ENCODE measurements at regions not wholly inside any gene's neighbourhood (a gene's known extent, or its start where the extent isn't known, plus 50 kb on each side); places are given as distances from the start of the nearest gene placed in this dataset.

GRCh38 chr15:95394186-95395067 lies 936.1 kb upstream of the NR2F2 start:
- no peak for DNase-seq
- H3K4me3 ChIP-seq (ENCODE audit: low read depth in 1 of 2, low read length in 2 of 2), result no peak overlapping the region
- no peaks in the 10 kb centered on the region for H3K36me3 ChIP-seq (ENCODE audit: insufficient read depth, low read length)
- no peaks in the 10 kb centered on the region for H3K9me3 ChIP-seq (ENCODE audit: insufficient read depth, low read length, severe bottlenecking)
- H3K9ac ChIP-seq (ENCODE audit: low read depth, low read length), result no peak overlapping the region
- no peak overlapping the region for H3K4me2 ChIP-seq (ENCODE audit: insufficient read depth, low read length)
- no peaks in the 10 kb centered on the region for H3K4me1 ChIP-seq (ENCODE audit: insufficient read depth, low read length)
- no peak for TF ChIP-seq EZH2 (IDR thresholded peaks at IDR 0.05; ENCODE audit: borderline replicate concordance, low read depth, low read length, severe bottlenecking)
- TF ChIP-seq CTCF (IDR thresholded peaks at IDR 0.05; ENCODE audit: borderline replicate concordance, extremely low read depth, low read length, poor library complexity, severe bottlenecking), result no peak
- no peak overlapping the region for H3K27ac ChIP-seq (ENCODE audit: low read length)
- H4K20me1 ChIP-seq (ENCODE audit: insufficient read depth, low read length), result no peaks in the 10 kb centered on the region
- no peaks in the 10 kb centered on the region for H3K27me3 ChIP-seq (ENCODE audit: insufficient read depth, low read length, poor library complexity)
- no peaks in the 10 kb centered on the region for H3K79me2 ChIP-seq (ENCODE audit: insufficient read depth, low read length)
- no peak for ATAC-seq (ENCODE audit: insufficient read depth, low read depth)
- no peak overlapping the region for H2AFZ ChIP-seq (ENCODE audit: low read depth, low read length)

GRCh38 chr15:95400428-95400827 lies 930.1 kb upstream of the NR2F2 start:
- H3K4me1 ChIP-seq (ENCODE audit: insufficient read depth, low read length), result no peaks in the 10 kb centered on the region
- DNase-seq (no peak), ATAC-seq (ENCODE audit: insufficient read depth, low read depth) (no peak)
- no peaks in the 10 kb centered on the region for H3K79me2 ChIP-seq (ENCODE audit: insufficient read depth, low read length)
- H3K9ac ChIP-seq (ENCODE audit: low read depth, low read length), result no peak overlapping the region
- H3K4me3 ChIP-seq (ENCODE audit: low read depth in 1 of 2, low read length in 2 of 2), result no peak overlapping the region
- H4K20me1 ChIP-seq (ENCODE audit: insufficient read depth, low read length), result no peaks in the 10 kb centered on the region
- no peaks in the 10 kb centered on the region for H3K9me3 ChIP-seq (ENCODE audit: insufficient read depth, low read length, severe bottlenecking)
- no peaks in the 10 kb centered on the region for H3K27me3 ChIP-seq (ENCODE audit: insufficient read depth, low read length, poor library complexity)
- no peak overlapping the region for H3K27ac ChIP-seq (ENCODE audit: low read length)
- H3K4me2 ChIP-seq (ENCODE audit: insufficient read depth, low read length), result no peak overlapping the region
- no peaks in the 10 kb centered on the region for H3K36me3 ChIP-seq (ENCODE audit: insufficient read depth, low read length)
- TF ChIP-seq CTCF (IDR thresholded peaks at IDR 0.05; ENCODE audit: borderline replicate concordance, extremely low read depth, low read length, poor library complexity, severe bottlenecking) (no peak), EZH2 (IDR thresholded peaks at IDR 0.05; ENCODE audit: borderline replicate concordance, low read depth, low read length, severe bottlenecking) (no peak)
- no peak overlapping the region for H2AFZ ChIP-seq (ENCODE audit: low read depth, low read length)

- H3K4me2 ChIP-seq (ENCODE audit: insufficient read depth, low read length), result no peak overlapping the region
- no peaks in the 10 kb centered on the region for H3K27me3 ChIP-seq (ENCODE audit: insufficient read depth, low read length, poor library complexity)
- no peak overlapping the region for H3K27ac ChIP-seq (ENCODE audit: low read length)
- ATAC-seq (ENCODE audit: insufficient read depth, low read depth) (no peak), DNase-seq (no peak)
- H3K36me3 ChIP-seq (ENCODE audit: insufficient read depth, low read length), result no peaks in the 10 kb centered on the region
- H3K9me3 ChIP-seq (ENCODE audit: insufficient read depth, low read length, severe bottlenecking), result no peaks in the 10 kb centered on the region
- no peak overlapping the region for H3K9ac ChIP-seq (ENCODE audit: low read depth, low read length)
- TF ChIP-seq EZH2 (IDR thresholded peaks at IDR 0.05; ENCODE audit: borderline replicate concordance, low read depth, low read length, severe bottlenecking) (no peak), CTCF (IDR thresholded peaks at IDR 0.05; ENCODE audit: borderline replicate concordance, extremely low read depth, low read length, poor library complexity, severe bottlenecking) (no peak)
- H2AFZ ChIP-seq (ENCODE audit: low read depth, low read length), result no peak overlapping the region
- H3K4me1 ChIP-seq (ENCODE audit: insufficient read depth, low read length), result no peaks in the 10 kb centered on the region
- H3K79me2 ChIP-seq (ENCODE audit: insufficient read depth, low read length), result no peaks in the 10 kb centered on the region
- H4K20me1 ChIP-seq (ENCODE audit: insufficient read depth, low read length), result no peaks in the 10 kb centered on the region
- H3K4me3 ChIP-seq (ENCODE audit: low read depth in 1 of 2, low read length in 2 of 2), result no peak overlapping the region
Measured at GRCh38 chr15:95401587-95401986, 928.9 kb upstream of the NR2F2 start.
